HG02870 (cell line): ENCODE measurements at regions not wholly inside any gene's neighbourhood (a gene's known extent, or its start where the extent isn't known, plus 50 kb on each side); places are given as distances from the start of the nearest gene placed in this dataset.

ENCODE experiments used
- ATAC-seq: cut with Tn5 transposase; IDR thresholded peaks from one replicate; pipeline ENCODE4 v1.9.1; 2021; ENCODE audit warnings: mild to moderate bottlenecking, moderate library complexity; ENCODE audit not compliant: unreplicated experiment

DNA sequence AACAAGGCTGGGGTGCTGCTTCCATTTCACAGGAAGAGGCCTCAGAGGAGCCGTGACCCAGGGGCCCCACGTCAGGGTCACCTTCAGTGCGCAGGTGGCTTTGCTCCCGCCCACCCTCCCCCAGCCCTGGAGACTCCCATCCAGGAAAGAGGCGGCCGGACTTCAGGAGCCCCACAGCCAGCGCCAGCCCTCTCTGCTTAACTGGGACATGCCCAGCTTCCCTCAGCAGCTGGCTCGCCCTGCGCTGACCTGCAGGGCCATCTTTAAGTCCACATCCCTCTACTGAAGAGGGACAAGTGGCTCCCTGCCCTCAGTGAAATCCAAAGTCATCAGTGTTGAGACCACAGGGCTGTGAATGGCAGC lies 141.9 kb upstream of the PPP2R2D start:
- ATAC-seq: no peak

DNA sequence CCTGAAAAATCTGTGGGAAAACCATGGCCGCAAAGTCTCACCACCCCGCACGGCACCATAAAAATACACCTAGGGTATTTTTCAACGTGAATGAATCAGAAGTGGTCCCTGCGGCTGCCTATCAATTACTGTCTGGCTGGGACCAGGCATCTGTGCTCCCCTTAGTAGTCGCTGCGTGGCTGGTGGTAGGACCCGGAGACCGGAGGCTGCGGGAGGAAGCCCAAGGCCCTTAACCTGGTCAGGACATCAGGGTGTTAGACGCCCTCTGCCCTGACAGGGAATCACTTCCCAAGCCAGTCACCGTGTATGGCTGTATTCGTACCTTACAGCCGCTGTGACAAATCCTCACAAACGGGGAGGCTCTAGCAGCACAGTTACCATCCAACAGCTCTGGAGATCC lies 141.5 kb upstream of the PPP2R2D start:
- no peak for ATAC-seq

DNA sequence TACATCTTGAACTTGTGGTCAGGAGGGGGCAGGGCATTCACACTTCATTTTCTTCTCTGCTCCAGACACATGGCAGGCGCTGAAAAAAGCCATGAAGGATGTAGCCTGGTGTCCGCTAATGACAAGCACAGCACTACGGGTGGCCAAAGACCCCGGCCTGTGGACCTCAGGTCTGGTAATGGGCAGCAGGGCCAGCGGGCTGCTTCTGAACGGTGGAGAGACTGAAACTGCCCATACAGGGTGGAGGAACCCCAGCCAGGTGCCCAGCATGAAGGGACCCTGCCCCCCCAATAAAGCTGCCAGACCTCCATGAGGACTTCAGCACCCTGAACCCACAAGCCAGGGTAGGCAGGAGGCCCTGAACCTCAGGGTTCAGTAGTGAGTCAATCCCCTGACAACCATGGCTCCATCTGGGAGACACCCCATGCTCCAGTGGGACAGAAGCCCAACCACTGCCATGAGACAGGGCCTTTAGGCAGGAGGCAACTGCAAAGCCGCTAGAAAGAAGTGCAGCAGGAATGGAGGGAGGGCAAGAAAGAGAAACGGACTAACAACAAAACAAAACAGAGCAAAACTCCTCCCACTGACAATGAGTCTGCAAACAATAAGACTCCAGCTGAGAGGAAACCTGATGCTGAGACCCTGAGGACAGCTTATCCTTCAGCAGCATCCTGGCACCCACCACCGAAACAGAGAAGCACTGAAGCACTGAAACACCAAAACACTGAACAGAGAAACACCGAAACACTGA lies 140.2 kb upstream of the PPP2R2D start:
- ATAC-seq: no peak

DNA sequence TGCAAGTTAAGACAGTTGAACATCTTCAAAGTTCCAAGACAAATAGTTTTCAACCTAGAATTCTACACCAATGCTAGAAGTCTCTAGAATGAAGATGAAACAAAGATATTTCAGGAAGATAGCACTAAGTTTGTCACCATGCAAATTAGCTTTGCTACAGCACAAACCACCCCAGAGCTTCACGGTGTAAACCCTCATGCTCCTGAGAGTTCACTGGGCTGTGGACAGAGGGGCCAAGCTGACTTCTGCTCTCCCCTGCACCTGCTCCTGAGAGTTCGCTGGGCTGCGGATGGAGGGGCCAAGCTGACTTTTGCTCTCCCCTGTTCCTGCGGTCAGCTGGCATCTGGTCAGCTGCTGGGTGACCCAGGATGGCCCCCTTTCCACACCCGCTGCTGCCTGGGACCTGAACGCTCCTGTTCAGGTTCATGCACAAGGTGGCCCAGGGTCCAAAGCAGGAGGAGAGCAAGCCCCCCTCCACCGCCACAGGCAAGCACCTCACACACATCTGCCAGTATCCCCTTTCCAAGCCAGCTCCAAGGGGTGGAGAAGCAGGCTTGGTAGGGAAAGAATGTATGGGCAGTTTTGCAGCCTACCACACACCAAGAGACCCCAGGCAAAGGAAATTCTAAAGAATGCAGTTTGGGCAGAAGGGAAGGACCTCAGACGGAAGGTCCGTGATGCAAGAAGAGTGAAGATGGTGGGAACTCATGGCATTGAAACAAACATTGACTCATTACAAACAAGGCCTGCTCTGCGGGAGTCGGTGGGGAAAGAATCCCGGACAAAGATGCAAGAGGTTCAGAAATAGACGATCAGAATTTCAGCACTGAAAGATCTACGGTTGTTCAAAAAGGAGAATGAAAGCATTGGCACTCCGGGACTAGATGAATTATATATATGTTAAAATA lies 137.8 kb upstream of the PPP2R2D start:
- no peak for ATAC-seq

DNA sequence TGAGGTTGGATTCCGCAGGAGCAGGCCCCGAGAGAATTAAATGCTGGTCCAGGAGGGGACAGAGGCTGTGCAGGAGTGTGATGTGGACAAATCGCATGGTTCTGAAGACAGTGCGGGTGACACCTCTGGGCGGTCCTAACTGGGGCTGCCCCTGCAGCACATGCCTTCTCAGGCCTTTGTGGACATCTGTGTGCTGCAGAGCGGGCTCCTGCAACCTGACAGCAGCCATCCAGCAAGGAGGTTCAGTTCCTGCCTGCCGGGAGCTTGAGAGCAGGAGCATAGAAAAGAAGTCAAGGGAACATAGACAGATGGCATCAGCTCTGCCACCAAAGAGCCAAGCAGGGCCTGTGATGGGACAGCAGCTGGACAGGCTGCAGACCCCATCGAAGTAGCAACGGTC lies 135.9 kb upstream of the PPP2R2D start:
- no peak for ATAC-seq

DNA sequence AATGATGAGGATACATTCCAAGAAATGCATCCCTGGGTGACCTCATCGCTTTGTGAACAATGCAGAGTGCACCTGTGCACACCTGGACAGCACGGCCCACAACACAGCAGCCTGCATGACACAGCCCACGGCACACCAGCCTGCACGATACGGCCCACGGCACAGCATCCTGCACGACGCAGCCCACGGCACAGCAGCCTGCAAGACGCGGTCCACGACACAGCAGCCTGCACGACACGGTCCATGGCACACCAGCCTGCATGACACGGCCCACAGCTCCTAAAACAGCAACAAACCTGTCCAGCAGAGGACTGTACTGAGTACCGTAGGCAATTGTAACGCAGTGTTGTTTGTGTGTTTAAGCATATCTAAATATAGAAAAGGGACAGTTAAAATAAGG lies 134.7 kb upstream of the PPP2R2D start:
- no peak for ATAC-seq

DNA sequence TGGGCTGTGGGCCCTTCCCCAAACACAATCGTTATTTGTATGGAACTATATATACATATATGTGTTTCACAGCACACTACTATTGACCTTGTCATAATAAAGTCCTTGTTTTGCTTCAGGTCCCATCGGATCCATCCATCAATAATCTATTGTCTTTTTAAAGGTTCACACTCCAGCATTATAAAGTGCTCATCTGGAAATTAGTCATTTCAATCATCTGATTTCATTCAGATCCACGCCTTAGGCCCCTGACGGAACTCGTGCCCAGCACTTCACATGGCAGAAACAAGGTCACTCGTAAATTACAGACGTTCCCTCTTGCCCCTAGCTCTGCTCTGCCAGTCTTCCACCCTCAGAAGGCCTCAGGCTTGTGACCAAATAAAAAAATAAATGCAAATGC lies 133.1 kb upstream of the PPP2R2D start:
- no peak for ATAC-seq

DNA sequence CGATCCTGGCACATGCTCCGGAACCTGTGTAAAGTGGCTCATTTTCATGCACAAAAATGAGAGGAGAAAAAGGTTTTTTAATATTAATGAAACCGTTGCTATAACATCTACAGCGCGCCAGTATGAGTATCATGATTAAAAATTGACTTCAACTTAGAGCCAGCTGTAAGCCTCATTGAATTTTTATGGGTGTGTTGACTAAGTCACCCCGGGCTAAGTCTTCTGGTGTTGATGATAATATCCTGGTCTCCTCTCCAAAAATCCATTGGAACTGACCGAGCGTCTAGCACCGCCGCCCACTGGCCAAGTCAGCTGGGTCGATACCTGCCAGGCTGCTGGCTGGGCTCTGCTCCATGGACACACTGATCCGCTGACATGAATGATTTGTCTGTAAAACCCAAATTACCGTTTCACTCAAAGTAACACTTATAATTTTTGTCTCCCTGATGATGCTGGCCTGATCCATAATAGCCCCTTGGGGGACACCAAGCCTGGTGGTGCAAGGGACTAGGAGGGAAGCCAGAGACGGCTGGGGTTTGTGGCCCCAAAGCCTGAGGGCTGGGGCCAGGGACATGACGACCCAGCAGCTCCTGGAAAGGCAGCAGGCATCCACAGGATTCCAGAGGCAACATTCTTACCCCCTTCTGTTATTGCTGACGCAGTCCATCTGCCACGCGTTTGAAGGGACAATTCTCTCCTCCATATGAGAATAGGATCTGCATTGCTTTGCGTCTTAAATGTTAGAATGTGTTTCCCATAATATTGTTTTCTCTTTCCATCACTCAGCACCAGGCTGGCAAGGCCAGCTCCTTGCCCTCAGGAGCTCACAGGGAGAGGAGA lies 131.0 kb upstream of the PPP2R2D start:
- no peak for ATAC-seq

DNA sequence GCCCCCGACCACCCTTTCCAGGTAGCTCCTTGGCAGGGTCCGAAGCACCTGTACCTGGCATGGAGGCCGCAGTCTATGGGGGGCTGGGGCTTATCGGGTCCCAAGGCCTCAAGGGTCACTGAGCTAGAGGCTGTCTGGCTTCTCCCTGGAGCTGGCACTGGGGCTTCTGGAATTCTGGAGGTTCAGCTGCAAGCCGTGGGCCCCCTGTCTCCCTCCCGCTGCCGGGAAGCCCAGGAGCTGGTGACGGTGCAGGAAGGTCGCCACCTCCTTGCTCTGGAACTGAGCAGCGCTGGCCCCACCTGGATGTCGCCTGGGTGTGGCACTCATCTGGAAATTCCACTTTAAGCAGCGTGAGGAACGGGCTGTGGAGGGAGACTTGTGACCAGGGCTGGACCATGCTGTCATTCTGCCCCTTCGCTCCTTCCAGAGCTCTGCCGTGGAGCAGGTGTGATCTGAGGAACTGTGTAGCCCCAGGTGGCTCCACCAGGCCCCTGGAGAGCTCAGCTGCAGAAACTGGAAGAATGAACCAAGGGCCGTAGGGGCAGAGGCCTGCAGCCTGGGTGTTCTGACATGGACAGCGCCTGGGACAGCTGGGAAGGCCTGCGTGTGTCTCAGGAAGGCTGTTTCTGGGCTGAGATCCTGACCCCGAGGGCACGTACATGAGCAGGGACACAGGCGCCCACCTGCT lies 129.7 kb upstream of the PPP2R2D start:
- no peak for ATAC-seq

DNA sequence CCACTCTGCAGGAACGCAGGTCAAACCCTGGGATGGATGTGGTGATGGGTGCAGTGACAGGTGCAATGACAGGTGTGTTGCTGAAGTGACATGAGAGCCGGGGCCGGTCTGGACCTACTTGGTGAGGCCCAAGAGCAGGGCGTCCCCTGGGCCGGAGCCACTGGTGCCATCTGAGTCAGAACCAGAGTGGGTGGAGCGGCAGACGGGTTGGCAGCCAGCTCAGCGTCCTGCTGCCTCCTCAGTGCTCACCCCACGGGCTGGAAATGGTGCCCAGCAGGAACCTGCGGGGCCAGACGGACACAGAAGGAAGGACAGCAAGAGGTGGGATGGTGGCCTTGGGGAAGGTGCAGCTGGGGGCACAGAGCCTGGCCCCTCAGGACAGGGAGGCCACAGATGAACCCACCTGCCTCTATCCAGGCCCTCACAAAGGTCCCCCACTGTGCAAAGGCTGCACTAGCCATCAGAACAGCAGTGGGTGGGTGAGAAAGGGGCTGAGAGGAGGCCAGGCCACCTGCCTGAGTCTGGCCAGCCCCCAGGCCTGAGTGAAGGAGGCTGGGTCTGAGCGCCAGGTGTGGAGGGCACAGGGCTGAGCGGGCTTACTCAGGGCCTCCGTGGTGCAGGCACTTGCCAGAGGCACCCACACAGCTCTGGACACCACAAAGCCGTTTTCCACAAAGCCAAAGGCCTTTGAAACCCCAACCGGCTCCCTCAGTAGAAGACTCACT lies 129.0 kb upstream of the PPP2R2D start:
- ATAC-seq: no peak

DNA sequence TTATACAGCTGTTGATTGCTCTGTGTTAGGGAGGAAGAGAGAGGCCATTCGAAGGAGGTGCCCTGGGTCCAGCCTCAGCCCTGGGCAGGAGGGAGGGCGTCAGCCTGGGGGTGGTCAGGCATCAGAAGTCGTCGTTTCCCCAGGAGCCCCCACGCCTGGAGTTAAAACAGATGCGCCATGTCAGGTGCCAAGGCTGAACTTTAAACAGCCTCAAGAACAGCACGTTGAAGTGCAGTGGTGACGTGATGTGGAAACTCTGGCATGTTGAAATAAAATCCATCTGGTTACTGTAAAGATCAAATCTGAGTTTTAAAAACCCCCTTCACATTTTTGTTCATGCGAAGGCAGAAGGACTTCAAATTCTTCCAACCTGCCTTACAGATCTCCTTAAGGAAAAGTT lies 128.4 kb upstream of the PPP2R2D start:
- ATAC-seq: no peak

DNA sequence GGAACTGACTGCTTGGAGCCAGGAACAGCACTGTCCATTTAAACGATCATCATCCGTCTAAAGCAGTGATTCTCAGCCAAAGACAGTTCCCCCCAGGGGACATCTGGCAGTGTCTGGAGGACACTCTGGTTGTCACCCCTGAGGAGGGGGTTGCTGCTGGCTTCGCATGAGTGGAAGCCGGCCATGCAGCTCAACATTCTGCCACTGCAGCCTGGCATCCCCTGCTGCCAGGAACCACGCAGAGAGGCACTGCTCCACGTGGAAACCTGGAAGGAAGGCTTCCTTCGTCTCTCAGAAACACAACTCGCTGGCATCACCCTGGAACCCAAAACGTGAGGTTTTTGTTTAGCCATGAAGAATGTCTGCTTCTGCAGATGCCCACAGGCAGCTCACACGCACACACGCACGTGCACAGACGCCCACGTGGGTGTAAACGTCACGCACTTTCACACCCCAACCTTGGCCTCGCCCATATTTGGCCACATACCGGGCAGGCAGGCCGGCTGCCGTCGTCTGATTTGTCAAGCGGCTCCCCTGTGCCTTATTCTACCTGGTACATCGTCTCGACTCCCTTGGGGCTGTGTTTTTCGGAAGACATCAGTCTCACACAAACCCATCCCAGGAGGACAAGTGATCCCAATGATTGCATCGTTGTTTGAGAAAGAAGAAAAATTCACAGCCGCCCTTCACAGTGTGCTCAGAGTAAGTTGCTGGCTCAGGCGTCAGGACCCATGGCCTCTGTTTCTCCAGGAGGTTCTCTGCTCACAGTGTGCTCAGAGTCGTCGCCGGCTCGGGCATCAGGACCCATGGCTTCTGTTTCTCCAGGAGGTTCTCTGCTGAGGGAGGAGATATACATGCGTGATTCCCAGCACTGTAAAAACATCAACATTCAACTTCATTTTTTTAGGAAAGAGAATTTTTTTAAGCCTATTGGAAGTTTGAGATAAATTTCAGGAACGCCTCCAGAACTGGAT lies 127.2 kb upstream of the PPP2R2D start:
- ATAC-seq: no peak

DNA sequence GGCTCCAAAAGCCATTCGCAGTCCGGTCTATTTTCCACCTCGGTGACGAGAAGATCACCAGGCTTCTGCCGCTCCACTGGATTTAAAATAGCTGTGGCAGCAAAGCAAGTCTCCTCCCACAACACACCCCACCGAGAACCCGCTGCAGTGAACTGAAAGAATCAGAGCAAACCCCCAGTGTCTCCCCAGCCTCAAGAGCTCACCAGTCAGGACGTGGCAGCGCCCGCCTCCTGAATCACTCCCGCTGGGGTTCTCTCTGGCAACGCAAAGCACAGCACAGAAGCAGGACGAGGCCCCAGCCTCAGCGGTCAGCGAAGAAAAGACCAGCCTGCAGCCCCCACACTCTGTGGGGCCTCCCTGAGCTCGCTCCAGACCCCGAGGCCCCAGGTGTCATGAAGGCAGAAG lies 126.1 kb upstream of the PPP2R2D start:
- ATAC-seq: no peak

DNA sequence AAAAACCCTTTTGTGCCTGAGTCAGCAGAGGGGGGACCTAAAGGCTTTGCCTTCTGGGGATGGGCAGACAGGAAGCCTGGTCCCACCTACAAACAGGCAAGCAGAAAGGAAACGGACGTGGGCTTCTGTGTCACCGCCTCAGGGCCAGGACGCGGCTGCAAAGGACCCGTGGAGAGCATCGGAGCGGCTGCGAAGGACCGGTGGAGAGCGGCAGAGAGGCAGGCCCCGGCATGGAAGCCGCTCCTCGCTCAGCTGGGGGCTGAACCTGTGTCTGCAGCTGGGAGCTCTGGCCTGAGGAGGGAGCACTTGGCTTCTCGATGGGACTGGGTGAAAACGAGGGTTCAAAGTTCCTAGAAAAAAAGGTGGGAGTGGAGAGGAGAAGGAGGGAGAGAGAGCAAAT lies 125.4 kb upstream of the PPP2R2D start:
- no peak for ATAC-seq

DNA sequence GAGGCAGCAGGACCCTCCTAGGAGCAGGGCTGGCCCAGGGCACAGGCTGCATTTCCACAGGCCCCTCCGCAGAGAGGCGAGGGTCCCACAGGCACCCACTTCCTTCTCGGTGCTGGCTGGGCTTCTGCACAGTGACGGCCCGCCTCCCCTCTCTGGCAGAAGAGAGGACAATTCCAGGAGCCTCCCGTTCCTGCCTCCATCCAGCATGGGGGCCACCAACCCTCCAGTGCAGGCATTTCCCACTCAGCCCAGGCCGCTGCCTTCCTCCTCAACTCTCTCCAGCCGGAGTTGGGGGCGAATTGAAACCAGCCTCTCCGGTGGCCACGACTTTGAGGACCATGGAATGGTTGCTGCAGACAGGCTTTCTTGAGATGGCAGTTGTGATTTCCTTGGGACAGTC lies 125.0 kb upstream of the PPP2R2D start:
- ATAC-seq: no peak

DNA sequence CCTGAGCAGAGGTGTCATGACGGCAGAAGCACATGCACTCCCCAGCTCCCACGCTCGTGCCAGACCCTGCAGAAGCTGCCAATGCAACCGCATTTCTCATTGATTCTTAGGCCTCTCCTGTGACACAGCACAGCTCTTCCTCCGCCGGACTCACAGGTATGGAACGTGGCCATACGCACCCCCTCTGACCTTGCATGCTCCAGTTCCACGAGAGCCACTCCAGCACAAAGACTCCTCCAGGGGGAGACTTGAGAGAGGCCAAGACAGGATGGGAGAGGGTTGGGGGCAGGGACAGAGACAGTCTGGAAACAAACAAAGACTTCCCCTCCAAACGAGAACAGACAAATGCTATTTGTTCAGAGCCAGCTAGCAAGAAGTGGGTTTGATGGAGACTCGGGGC lies 124.3 kb upstream of the PPP2R2D start:
- no peak for ATAC-seq

DNA sequence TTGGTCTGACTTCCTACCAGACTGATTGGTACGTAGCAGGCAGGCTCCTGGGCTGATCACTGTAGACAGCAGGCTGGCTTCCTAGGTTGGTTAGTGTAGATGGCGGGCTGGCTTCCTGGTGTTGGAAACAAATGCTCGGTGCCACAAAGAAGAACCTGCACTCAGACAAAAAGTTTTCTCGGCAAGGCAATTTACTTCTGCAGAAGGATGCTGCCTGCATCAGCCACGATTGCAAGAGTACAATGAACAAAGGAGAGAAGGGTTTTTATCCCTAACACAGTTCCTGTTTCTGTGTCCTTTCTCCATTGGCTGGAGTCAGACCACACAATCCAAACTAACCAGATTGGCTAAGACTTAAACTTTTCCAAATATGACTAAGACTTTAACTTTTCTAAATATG lies 123.6 kb upstream of the PPP2R2D start:
- no peak for ATAC-seq

DNA sequence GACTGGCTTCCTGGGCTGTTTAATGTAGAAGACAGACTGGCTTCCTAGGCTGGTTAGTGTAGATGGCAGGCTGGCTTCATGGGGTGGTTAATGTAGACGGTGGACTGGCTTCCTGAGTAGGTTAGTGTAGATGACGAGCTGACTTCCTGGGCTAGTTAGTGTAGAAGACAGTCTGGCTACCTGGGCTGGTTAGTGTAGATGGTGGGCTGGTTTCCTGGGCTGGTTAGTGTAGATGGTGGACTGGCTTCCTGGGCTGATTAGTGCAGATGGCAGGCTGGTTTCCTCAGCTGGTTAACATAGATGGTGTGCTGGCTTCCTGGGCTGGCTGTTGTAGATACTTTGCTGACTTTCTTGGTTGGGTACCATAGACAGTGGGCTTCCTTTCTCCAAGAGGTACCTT lies 122.9 kb upstream of the PPP2R2D start:
- ATAC-seq: no peak

DNA sequence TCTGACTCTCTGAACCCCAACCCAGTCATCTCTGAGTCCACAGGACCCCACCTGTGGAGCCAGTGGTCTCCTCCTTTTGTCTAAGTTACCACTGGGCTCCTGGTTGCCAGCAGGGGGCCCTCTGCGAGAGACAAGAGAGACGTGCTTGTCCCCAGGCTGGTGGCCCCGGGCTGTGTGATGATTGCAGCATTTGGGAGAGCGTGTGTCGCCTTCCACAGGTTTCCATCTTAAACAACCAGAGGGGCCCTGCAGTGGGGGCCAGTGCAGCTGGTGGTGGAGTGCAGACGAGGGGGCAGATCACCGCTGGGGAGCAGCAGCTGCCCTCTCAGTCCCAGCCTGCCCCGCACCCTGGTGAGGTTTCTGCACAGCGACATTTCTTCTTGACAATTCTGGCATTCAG lies 122.4 kb upstream of the PPP2R2D start:
- no peak for ATAC-seq
